Testis (tissue), 2 donors: ENCODE measurements at regions not wholly inside any gene's neighbourhood (a gene's known extent, or its start where the extent isn't known, plus 50 kb on each side); places are given as distances from the start of the nearest gene placed in this dataset.

ENCODE experiments used
- DNase-seq: peaks from one replicate; pipeline ENCODE4 v3.0.0-alpha.2; 2019
- H3K27ac ChIP-seq, 2 donors: fragments of 200-600 bp; sonication (generic); one replicate each; pipeline ENCODE4 v1.5.1; 2019
- H3K27me3 ChIP-seq: fragments of 200-600 bp; sonication (generic); one replicate; pipeline ENCODE4 v1.5.1; 2019
- H3K36me3 ChIP-seq: fragments of 200-600 bp; sonication (generic); one replicate; pipeline ENCODE4 v1.5.1; 2017; ENCODE audit warnings: low read depth; ENCODE audit errors: missing control alignments
- H3K4me1 ChIP-seq: fragments of 200-600 bp; sonication (generic); one replicate; pipeline ENCODE4 v1.5.1; 2019
- H3K4me3 ChIP-seq, 2 donors: fragments of 200-600 bp; sonication (generic); one replicate each; pipeline ENCODE4 v1.5.1; 2017 to 2019
- H3K9me3 ChIP-seq: fragments of 200-600 bp; sonication (generic); one replicate; pipeline ENCODE4 v1.5.1; 2017
- CTCF ChIP-seq, 3 experiments: fragments of 450-650 bp in 2 of 3; fragments of 200-600 bp in 1 of 3; sonication (generic) in 1 of 3; IDR thresholded peaks; one replicate each; pipeline ENCODE4 v1.5.1; 2016 to 2019; ENCODE audit warnings: antibody characterized with exemption in 3 of 3, mild to moderate bottlenecking in 2 of 3, moderate library complexity in 1 of 3
- POLR2A ChIP-seq: fragments of 450-650 bp; IDR thresholded peaks from one replicate; pipeline ENCODE4 v1.6.1; 2017; ENCODE audit warnings: antibody characterized with exemption, mild to moderate bottlenecking, moderate library complexity
- WGBS, 2 donors: methylation state at CpG; one replicate each; pipeline ENCODE4 v1.1.5; 2018; 5-methylcytosine and 5-hydroxymethylcytosine counted together
- intact Hi-C: fragments of 100-400 bp; cut with DNase I; formaldehyde crosslinking; loops from one replicate; pipeline ENCODE4 v1.15.1; 2023; ENCODE audit warnings: low total_unique reads

- H3K4me1 ChIP-seq = peaks cover 3% of the 10 kb centered on the region
- DNase-seq = no peak
- H3K4me3 ChIP-seq = no peak overlapping the region
- TF ChIP-seq POLR2A (no peak), CTCF (IDR thresholded peaks at IDR 0.05) (no peak)
- H3K27ac ChIP-seq = no peak overlapping the region
- intact Hi-C loops = no loop called here
- no peaks in the 10 kb centered on the region for H3K36me3 ChIP-seq
- WGBS, 2 donors = 70 to 71% methylated on average over 3 of the region's 3 CpGs
- H3K9me3 ChIP-seq = no peaks in the 10 kb centered on the region
- H3K27me3 ChIP-seq = no peaks in the 10 kb centered on the region
Observed at GRCh38 chr2:49832555-49832954, 678.2 kb upstream of the FSHR start.

- peaks cover 3% of the 10 kb centered on the region for H3K4me1 ChIP-seq
- no peak overlapping the region for H3K4me3 ChIP-seq
- H3K27me3 ChIP-seq = no peaks in the 10 kb centered on the region
- H3K27ac ChIP-seq = no peak overlapping the region
- no peak for DNase-seq
- no peaks in the 10 kb centered on the region for H3K9me3 ChIP-seq
- H3K36me3 ChIP-seq = no peaks in the 10 kb centered on the region
- WGBS, 2 donors = 55 to 66% methylated on average over 14 of the region's 14 CpGs
- intact Hi-C loops = no loop called here
- TF ChIP-seq CTCF (IDR thresholded peaks at IDR 0.05) (no peak), POLR2A (no peak)
Observed at GRCh38 chr2:49831698-49832367, 677.5 kb upstream of the FSHR start.

GRCh38 chr2:49830846-49831245 is 676.5 kb upstream of the FSHR start:
- WGBS, 2 donors = 88 to 92% methylated on average over 3 of the region's 3 CpGs
- peaks cover 3% of the 10 kb centered on the region for H3K4me1 ChIP-seq
- no peaks in the 10 kb centered on the region for H3K36me3 ChIP-seq
- TF ChIP-seq POLR2A (no peak), CTCF (IDR thresholded peaks at IDR 0.05) (no peak)
- H3K4me3 ChIP-seq = no peak overlapping the region
- H3K27me3 ChIP-seq = no peaks in the 10 kb centered on the region
- no peak overlapping the region for H3K27ac ChIP-seq
- intact Hi-C loops = no loop called here
- H3K9me3 ChIP-seq = no peaks in the 10 kb centered on the region
- DNase-seq = no peak

- WGBS, 2 donors = 87 to 92% methylated on average over 4 to 5 of the region's 5 CpGs
Observed at GRCh38 chr2:49827366-49827765, 673.1 kb upstream of the FSHR start.

More at GRCh38 chr2:49827366-49827765, 673.1 kb upstream of the FSHR start:
- no peaks in the 10 kb centered on the region for H3K9me3 ChIP-seq
- no peak for DNase-seq
- no peak overlapping the region for H3K4me3 ChIP-seq
- no peak for TF ChIP-seq POLR2A
- no peak for TF ChIP-seq CTCF (IDR thresholded peaks at IDR 0.05)
- no peaks in the 10 kb centered on the region for H3K4me1 ChIP-seq
- no peaks in the 10 kb centered on the region for H3K36me3 ChIP-seq
- intact Hi-C loops = no loop called here
- no peak overlapping the region for H3K27ac ChIP-seq
- H3K27me3 ChIP-seq = no peaks in the 10 kb centered on the region
